ENCODE measurements at regions not wholly inside any gene's neighbourhood (a gene's known extent, or its start where the extent isn't known, plus 50 kb on each side); places are given as distances from the start of the nearest gene placed in this dataset.

DNA sequence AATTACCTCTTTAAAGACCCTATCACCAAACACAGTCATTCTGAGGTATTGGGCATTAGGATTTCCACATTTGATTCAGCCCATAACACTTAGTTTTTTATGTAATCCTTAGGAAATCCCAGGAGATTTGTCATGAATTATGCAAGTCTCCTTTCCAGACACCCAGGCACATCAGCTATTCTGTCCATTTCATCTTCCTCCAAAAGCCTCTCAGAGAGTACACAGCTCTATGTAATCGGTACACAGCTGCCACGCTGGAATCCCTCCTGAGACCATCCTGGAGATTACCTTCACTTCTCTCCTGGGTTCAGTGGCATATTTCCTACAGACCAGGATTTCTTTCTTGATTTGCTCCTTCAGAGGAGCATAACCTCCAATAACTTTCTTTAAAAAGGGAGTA lies 2309.8 kb upstream of the WWC1 start:
- FAIRE-seq, result no peak

DNA sequence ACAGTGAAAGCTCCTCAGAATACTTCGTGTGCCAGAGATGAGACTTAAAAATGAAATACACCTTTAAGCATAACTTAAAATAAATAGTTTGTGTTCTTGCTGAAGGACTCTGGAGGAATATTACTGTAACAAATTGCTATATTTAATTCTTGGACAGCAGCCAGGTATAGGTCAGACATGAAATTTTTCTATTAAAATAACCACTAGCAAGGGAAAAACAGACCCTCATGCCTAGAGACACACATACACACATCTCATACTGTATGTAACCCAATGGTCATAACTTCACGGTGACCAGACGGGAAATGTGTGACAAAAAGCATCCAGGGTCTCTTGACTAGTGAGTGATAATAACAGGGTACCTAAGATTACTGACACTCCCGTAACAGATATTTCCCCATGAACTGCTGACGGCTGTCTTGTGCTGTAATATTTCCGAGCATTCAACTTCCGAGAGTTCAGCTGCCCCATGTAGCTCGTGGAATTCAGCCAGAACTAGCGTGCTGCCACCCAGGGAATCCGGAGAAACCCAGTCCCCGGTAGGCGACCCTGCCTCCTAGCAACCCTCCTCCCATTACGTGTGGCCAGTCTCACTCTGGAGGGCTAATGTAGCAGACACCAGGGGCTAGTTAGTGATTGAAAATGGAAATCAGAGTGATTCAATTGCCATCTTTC lies 2295.1 kb upstream of the WWC1 start:
- DNase-seq (ENCODE audit: low spot score) (no peak), FAIRE-seq (no peak)

More for the DNA sequence above, 2309.8 kb upstream of the WWC1 start:
- no peak for DNase-seq (ENCODE audit: low spot score)

DNA sequence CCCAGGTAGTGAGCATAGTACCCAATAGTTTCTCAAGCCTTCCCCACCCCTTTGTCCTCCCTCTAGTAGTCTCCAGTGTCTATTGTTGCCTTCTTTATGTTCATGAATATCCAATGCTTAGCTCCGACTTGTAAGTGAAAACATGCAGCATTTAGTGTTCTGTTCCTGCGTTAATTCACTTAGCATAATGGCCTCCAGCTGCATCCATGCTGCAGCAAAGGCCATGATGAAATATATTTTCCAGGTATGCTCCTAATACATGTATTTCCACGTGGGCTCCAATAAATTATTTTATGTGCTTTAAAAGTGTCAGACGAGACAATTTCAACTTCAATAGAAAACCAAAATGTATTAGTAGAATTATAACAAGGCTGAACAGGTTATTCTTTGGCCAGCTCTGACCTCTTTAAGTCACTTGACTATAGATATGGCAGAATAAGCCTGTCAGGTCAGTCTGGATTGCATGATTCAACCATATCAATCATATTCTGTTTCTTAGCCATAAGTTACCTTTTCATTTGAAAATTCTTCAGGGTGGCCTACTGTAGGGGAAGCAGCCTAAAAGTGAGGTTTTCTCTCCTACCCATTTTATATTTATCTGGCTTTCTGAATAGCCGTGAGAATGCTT lies 2291.6 kb upstream of the WWC1 start:
- DNase-seq (ENCODE audit: low spot score) (no peak), FAIRE-seq (no peak)

DNA sequence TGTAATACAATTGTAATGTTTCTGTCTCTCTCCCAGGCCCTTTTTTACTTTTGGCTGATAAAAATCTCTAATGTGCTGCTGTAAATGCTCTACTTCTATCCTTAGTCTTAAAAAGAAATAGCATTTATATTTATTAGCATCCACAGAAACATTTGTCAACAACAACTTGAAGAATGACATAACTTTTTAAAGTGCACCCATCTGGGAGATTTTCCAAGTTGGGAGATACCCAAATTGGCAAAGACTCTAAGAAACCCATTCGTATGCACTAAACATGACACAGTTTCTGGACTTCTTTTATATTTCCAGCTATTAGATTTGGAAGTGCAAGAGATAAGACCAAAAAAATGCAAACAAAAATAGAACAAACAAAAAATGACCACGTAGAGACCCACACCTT lies 2287.4 kb upstream of the WWC1 start:
- no peak for DNase-seq (ENCODE audit: low spot score)
- no peak for FAIRE-seq

DNA sequence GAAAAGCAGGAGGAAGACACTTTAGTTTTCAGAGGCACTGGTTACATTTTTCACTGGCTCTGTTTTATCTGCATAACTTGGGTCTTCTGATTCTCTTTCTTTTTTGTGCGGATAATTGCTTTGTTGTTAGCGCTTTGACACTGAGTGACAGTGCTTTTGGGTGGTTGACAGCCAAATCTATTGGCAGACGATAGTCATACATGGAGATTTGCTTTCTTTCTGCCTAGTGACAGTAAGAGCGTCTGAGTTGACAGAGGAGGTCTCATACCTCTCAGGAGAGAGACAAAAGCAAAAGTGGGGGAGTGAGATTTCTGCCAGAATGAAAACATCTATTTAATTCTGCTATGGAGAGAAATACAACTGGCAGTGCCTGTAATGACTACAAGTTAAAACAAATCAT lies 2278.0 kb upstream of the WWC1 start:
- no peak for FAIRE-seq
- DNase-seq (ENCODE audit: low spot score), result no peak

DNA sequence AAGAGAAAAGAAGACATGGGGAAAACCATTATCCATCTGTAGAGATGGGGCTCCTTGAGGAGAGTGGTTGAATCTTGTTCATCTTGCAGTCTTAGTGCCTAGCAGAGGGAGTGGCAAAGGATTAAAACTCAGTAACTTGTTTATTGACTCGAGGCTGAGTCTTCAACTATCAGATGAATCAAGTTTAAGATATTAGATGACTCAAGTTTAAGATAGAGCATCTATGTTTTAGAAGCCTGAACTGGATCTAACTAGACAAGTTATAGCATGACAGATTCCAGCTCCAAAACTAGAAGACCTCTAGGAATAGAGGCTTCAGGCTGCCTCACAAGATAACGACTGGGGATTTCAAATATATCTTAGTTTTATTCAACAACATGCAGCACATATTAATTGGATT lies 2277.2 kb upstream of the WWC1 start:
- FAIRE-seq (no peak), DNase-seq (ENCODE audit: low spot score) (no peak)

DNA sequence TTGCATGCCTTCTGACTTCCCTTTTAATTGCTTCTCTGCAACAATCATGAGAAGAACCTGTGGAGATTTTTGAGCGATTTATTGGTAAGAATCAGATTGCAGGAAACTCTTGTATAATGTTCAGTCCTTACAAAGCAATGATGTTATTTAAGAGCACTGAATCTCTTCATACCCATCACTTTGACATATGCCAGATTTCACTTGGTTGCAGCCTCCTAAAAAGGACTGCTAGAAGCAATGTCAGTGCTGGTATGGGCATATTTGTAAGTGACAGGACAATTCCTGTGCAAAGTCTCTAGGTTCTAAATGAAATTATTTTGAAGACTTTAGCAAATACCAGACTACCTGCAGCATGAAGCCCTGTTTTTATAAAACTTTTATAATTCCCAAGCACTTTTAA lies 2272.7 kb upstream of the WWC1 start:
- FAIRE-seq (no peak), DNase-seq (ENCODE audit: low spot score) (no peak)

DNA sequence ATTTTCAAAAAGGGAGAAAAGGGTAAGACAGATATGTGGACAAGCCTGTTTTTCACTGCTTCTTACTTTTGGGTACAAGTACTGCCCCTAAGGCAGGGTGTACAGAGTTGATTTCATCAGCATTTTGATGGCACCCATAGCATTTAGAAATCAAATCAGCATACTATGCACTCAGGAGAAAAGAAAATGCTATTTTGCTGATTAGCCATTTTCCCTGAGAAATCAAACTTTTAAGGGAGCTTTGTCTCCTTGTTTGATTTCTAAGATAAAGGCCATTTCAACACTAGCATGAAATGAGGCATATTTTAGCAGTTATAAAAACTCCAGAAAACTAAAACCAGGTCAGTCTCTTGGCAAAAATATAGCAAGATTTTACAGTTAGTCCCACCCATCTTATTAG lies 2269.4 kb upstream of the WWC1 start:
- DNase-seq (ENCODE audit: low spot score) (no peak), FAIRE-seq (no peak)

DNA sequence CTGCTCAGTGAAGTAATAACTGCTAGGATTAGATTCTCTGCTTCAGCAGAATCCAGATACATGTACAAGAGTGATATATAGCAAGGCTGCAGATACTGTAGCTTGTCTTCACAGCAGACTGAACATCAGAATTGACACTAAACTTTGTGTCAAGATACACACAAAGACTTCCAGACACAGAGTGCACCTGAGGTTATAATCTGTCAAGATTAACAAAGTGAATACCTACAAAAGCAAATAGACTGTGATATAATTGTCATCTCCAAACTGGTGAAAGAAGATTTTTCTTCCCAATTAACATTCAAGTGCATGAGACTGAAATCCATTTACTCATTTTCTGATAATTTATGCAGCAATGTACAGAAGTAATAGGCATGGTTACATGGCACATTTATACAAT lies 2266.5 kb upstream of the WWC1 start:
- no peak for DNase-seq (ENCODE audit: low spot score)
- FAIRE-seq, result no peak

DNA sequence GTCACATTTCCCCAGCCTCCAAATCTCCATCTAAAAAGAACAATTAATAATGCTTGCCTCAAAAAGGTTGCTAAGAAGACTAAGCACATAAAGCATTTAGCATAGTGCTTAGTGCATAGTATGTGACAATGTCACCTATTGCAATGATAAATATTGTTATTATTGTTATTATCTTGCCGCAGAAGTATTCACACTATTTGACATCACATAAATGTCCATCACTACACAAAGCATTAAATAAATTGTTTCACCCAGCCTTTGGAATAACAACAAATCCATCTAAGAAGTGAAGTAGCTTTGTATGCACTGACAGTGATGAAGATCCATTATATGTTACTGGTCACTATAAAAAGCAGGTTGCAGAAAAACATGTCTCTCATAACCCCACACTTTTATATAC lies 2263.9 kb upstream of the WWC1 start:
- no peak for FAIRE-seq
- no peak for DNase-seq (ENCODE audit: low spot score)

DNA sequence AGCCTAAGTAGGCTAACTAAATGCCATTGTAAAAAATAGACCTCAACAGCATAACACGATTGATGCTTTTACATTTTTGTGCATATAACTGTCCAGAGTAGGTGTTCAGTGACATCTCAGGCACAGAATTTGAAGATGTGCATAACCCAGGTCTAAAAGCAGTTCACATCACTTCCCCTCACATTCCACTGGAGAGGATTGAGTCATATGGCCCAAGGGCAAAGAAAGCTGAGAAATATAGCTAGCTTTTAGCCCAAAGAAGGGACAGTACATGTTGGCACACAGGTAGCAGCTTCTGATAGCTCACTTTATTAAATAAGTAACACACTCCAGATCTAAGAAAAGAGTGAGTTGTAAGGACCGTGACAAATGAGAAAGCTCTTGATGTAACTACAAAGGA lies 2259.5 kb upstream of the WWC1 start:
- DNase-seq (ENCODE audit: low spot score), result no peak
- FAIRE-seq, result no peak

DNA sequence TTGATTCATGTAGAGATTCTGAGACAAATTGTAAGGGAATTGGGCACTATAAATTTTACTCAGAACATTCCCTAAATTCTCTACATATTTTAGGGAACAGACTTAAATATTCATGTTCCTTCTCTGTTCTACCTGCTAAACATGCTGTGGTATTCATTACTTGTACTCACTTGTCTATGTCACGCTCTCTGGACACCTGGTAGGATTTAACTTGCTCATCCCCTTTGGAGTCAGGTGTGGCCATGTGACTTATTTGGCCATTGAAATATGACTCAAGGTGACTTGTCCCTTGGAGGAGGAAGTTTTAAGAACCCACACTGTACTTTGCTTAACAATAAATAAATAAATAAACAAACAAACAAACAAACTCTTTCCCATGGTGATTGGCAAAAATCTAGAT lies 2258.8 kb upstream of the WWC1 start:
- FAIRE-seq (no peak), DNase-seq (ENCODE audit: low spot score) (no peak)

DNA sequence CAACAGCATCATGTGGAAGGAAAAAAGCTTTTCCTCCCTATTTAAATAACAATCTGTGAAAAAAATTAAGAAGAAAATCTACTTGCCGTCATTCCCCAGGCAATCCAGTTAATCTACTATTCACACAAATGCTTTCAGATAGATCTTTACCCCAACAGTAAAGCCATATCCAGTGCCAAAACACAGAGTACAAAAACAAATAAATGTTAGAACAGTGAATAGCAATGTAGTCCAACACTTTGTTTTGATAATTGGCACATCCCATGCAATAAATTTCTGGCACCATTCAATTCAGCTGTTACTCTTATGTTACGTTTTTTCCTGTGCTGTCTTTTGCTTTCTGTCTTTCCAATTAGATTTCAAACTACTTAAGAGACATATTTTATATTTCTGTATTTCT lies 2245.5 kb upstream of the WWC1 start:
- FAIRE-seq, result no peak
- DNase-seq (ENCODE audit: low spot score), result no peak

DNA sequence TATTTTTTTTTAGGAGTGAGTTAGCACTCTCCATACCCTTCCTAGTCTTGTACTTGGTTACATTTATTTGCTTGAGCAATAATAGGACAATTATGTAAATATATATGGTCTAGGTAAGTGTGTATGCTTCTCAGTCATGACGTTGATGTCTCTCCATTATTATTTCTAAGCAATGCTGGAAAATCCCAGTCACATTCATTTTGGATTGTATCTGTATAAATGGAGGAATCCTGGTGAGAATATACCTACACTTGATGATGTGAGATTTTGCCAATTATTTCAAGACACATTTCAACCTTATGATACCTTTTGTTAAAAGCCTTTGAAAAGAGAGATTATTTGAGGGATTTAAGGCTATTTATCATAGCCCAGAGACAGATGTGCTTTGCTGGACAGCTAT lies 2244.5 kb upstream of the WWC1 start:
- DNase-seq (ENCODE audit: low spot score) (no peak), FAIRE-seq (no peak)

DNA sequence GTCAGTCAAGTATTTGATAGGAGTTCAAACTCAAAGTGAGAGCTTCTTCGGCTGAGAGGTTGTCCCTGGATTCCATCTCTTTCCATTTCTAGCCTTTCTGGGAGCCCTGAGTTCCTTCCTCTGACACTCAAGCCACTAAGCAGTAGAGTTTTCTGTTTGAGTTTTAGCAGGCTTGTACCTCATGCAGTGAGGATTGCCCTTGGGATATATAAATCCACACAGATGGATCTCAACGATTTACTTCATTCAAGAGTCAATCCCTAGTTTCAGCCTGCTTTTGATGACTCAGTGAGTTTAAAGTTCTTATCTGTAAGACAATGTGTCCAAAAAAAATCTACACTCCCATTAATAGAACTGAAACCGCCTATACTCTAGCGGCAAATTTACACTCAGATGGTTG lies 2240.9 kb upstream of the WWC1 start:
- FAIRE-seq, result no peak
- no peak for DNase-seq (ENCODE audit: low spot score)

DNA sequence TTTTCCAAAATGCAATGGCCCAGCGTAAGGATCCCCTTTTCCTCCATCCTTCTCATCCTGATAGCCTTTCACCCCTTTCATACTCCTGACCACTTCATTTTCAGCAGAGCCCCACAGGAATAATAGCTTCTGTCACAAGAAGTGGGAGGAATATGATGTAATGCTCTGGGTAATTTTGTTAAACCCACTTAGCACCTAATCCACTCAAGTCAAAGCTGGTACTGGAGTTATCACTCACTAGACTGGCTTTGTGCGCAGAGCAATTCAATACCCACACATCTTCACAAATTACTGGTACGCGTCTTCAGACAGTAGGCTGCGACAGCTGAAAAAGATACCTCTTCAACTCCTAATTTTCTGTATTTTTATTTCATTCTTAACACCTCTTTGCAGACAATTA lies 2232.8 kb upstream of the WWC1 start:
- FAIRE-seq, result no peak
- DNase-seq (ENCODE audit: low spot score), result no peak

DNA sequence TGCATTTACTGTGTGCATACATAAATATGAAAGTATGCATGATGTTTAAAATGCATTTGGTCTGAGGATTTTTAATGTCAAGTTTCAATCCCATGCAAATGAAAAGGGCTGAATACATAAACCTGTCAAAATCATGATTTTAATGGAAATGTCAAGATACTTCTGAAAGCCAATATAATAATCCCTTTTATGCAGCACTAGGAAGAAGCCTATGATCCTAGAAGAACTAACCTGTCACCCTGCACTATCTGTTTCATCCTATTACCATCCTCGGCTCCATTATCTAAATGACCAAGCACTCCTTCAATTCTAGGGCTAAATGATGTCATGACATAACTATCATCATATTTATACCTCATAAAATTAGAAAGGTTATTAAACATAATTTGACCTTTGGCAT lies 2229.4 kb upstream of the WWC1 start:
- DNase-seq (ENCODE audit: low spot score), result no peak
- FAIRE-seq, result no peak

DNA sequence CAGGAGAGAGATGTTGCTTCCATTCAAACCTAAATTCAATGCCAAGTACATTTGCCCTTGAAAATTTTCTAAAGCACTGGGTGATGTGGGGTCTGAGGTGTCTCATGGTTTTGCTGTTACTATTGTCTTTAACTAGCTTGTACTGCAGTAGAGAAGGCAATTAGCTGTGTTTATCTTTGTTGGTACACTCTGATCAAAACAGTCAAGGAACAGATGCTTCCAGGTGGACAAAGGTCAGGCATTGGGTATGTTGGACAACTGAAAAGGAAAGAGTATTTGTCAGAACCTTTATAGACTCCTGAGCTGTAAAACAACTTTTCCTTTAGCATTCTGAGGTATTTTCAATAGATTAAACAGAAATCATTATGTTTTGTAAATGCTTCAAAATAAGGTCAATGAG lies 2228.7 kb upstream of the WWC1 start:
- FAIRE-seq (no peak), DNase-seq (ENCODE audit: low spot score) (no peak)

DNA sequence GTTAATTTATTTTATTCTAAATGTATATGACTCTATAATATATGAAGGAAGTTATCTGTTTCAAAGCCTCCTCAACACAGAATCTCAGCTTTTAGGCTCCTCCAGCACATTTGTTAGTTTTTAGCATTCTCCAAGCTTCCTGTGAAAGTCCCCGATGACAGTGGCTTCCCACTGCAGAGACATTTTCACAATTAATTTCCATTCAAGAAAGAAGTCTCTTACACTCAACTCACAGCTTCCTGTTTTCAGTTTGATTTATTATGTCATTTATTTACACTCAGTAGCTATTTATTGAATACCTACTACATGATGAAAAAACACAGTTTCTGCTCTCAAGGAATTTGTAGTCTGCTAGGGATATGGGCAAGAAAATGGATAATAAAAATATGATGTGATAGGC lies 2228.2 kb upstream of the WWC1 start:
- no peak for DNase-seq (ENCODE audit: low spot score)
- no peak for FAIRE-seq

DNA sequence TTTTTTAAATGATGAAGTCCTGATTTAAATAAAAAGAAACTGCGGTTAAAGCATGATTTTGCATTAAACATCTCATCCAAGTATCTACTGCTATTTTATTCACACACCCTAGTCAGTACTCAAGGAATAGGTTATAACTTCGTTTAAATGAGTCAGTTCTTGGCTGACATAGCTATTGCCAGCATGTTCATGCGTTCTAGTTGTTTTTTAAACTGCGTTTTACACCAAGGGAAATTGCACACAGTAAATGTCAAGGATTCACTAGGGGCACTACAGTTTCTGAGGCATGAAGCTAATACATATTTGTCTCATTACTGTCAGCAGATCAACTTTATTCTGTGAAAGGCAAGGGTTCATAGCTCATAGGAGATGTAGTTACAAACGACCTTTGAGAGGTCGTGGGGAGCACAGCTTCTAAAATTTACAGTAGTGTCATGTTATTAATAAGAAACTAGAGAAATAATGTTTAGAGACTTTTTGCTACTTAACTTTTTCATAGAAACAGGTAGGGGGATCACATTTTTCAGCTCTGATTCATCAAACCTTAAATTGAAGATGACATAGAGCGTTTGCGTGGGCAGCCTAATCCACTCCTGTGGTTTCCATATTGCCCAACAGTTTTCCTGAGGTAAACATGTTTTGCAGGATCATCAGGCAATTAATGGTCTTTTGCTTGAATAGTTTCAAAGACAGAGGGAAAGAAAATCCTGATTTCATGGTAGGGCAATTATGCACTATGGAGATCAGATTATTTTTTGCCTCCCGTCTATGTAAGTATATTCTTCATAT lies 2222.7 kb upstream of the WWC1 start:
- no peak for DNase-seq (ENCODE audit: low spot score)
- no peak for FAIRE-seq

DNA sequence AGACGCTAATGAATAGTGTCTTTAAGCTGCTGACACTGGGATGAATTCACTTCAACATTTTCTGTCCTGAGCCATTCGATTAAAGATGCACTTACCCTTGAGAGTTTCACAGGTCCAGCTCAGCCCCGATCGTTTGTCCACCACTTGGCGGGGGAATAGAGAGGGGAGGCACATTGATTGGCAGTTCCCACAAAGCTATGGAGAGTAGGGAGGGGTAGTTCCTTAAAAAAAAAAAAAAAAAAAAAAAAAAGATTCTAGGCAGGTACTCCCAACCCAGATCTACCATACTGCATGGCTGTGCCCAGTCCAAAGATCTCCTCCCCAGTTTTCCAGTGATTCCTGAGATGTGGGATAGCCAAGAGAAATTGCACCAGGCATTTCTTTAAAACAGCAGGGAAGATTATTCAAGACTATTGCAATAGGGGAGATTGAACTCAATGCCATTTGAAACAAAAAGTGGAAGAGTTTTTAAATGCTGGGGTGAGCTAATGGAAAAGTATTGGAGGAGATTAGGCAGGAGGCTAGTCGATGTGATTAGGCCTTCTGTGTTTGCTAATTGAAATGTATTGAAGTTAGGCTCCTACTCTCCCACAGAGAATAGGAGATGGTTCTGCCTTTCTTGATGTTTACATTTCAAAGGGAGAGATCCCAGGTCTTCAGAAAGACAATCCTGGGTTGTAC lies 2217.4 kb upstream of the WWC1 start:
- no peak for DNase-seq (ENCODE audit: low spot score)
- no peak for FAIRE-seq

Data from RCC 7860 (cell line).